ENCODE measurements at regions not wholly inside any gene's neighbourhood (a gene's known extent, or its start where the extent isn't known, plus 50 kb on each side); places are given as distances from the start of the nearest gene placed in this dataset.

DNA sequence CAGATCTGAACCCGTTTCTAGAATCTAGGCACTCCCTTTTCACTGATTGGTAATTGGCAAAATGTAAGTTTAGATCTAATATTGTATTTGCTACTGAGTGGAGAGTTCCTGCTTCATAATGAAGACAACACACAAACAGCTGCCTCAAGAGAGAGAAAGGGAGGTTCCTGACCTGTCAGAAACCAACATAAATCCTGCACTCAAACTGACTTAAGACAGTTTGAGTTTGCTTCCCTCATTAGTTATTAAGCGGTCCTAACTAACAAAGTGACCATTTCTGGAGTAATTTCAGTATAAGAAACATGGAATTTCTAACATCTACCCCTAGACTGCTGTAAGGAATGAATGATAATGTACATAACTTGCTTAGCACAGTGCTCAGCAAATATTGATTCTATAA lies 191.2 kb downstream of the METTL4 start:
- Histone ChIP-seq H3K9me3 (no peaks in the 10 kb centered on the region), H3K4me3 (ENCODE audit: low read depth, low read length) (no peak overlapping the region), H3K36me3 (ENCODE audit: control insufficient read depth, insufficient read depth, low read length) (no peaks in the 10 kb centered on the region), H3K4me1 (no peaks in the 10 kb centered on the region), H3K27me3 (replicated peaks; ENCODE audit: control insufficient read depth, insufficient read depth, low read length) (no peaks in the 10 kb centered on the region; the same call in 1 of the 2 replicates)
- no peaks in the 10 kb centered on the region for H3K36me3 Mint-ChIP-seq (ENCODE audit: insufficient read depth, unreplicated experiment)
- CTCF ChIA-PET = no interaction called here
- H3K4me3 Mint-ChIP-seq (ENCODE audit: unreplicated experiment) = no peak overlapping the region
- H3K27ac Mint-ChIP-seq (ENCODE audit: unreplicated experiment) = no peak overlapping the region
- H3K27me3 Mint-ChIP-seq (ENCODE audit: insufficient read depth, unreplicated experiment) = no peaks in the 10 kb centered on the region
- no TSS peak for BruUV-seq (replicated peaks)
- H3K4me1 Mint-ChIP-seq (ENCODE audit: low read depth, unreplicated experiment) = no peaks in the 10 kb centered on the region
- H3K9me3 Mint-ChIP-seq (ENCODE audit: unreplicated experiment) = peaks cover under 1% of the 10 kb centered on the region
- DNase-seq = no peak
- POLR2A ChIA-PET = no interaction called here
- intact Hi-C loops (cut with micrococcal nuclease; ENCODE audit: unreplicated experiment) = no loop called here
- TF ChIP-seq, protein P1, sequence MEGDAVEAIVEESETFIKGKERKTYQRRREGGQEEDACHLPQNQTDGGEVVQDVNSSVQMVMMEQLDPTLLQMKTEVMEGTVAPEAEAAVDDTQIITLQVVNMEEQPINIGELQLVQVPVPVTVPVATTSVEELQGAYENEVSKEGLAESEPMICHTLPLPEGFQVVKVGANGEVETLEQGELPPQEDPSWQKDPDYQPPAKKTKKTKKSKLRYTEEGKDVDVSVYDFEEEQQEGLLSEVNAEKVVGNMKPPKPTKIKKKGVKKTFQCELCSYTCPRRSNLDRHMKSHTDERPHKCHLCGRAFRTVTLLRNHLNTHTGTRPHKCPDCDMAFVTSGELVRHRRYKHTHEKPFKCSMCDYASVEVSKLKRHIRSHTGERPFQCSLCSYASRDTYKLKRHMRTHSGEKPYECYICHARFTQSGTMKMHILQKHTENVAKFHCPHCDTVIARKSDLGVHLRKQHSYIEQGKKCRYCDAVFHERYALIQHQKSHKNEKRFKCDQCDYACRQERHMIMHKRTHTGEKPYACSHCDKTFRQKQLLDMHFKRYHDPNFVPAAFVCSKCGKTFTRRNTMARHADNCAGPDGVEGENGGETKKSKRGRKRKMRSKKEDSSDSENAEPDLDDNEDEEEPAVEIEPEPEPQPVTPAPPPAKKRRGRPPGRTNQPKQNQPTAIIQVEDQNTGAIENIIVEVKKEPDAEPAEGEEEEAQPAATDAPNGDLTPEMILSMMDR (IDR thresholded peaks at IDR 0.05; ENCODE audit: insufficient read depth in 1 of 2, low read depth in 1 of 2, low read length in 1 of 2, severe bottlenecking in 1 of 2, unreplicated experiment in 1 of 2) = no peak

DNA sequence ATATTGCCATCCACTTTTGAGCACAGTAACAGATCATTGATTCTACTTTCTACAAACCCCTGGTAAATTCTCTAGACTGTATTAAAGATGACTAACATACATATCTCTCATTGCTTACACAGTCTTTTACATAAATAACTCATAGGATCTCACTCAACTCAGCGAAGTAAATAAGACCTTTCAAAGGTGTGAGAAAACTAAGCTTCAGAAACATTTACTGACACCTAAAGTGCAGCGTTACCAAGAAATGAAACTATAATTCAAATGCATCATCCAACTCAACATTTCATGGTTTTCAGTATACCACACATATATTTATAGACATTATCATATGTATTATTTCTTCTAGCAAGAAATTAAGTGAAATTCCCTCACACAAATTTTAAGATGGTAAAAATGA lies 189.8 kb downstream of the METTL4 start:
- DNase-seq = no peak
- Mint-ChIP-seq H3K4me3 (ENCODE audit: unreplicated experiment) (no peak overlapping the region), H3K27ac (ENCODE audit: unreplicated experiment) (no peak overlapping the region), H3K4me1 (ENCODE audit: low read depth, unreplicated experiment) (no peaks in the 10 kb centered on the region), H3K9me3 (ENCODE audit: unreplicated experiment) (peaks cover 3% of the 10 kb centered on the region), H3K27me3 (ENCODE audit: insufficient read depth, unreplicated experiment) (no peaks in the 10 kb centered on the region), H3K36me3 (ENCODE audit: insufficient read depth, unreplicated experiment) (no peaks in the 10 kb centered on the region)
- BruUV-seq (replicated peaks) = no TSS peak
- CTCF ChIA-PET = no interaction called here
- Histone ChIP-seq H3K4me3 (ENCODE audit: low read depth, low read length) (no peak overlapping the region), H3K27me3 (replicated peaks; ENCODE audit: control insufficient read depth, insufficient read depth, low read length) (no peaks in the 10 kb centered on the region; the same call in 1 of the 2 replicates), H3K9me3 (no peaks in the 10 kb centered on the region), H3K36me3 (ENCODE audit: control insufficient read depth, insufficient read depth, low read length) (no peaks in the 10 kb centered on the region), H3K4me1 (no peaks in the 10 kb centered on the region)
- intact Hi-C loops (cut with micrococcal nuclease; ENCODE audit: unreplicated experiment) = no loop called here
- POLR2A ChIA-PET = no interaction called here
- TF ChIP-seq, protein P1 (IDR thresholded peaks at IDR 0.05; ENCODE audit: insufficient read depth in 1 of 2, low read depth in 1 of 2, low read length in 1 of 2, severe bottlenecking in 1 of 2, unreplicated experiment in 1 of 2) = no peak

DNA sequence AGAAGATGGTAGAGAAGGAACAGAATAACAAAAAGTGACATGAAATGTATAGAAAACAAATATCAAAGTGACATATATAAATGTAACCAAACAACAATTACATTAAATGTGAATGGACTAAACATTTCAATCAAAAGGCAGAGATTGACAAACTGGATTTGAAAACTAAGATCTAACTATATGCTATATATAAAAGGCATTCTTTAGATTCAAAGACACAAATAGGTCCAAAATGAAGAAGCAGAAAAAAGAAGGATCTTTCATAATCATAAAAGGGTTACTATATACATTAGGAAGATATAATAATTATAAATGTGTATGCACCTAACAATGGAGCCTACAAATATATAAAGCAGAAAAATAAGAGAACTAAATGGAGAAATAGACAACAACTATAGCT lies 183.7 kb downstream of the METTL4 start:
- no peak for DNase-seq
- H3K4me3 ChIP-seq (ENCODE audit: low read depth, low read length) = no peak overlapping the region
- no TSS peak for BruUV-seq (replicated peaks)
- no peaks in the 10 kb centered on the region for H3K4me1 ChIP-seq
- no peaks in the 10 kb centered on the region for H3K27me3 Mint-ChIP-seq (ENCODE audit: insufficient read depth, unreplicated experiment)
- H3K36me3 Mint-ChIP-seq (ENCODE audit: insufficient read depth, unreplicated experiment) = no peaks in the 10 kb centered on the region
- intact Hi-C loops (cut with micrococcal nuclease; ENCODE audit: unreplicated experiment) = no loop called here
- H3K9me3 Mint-ChIP-seq (ENCODE audit: unreplicated experiment) = peaks cover 23% of the 10 kb centered on the region
- no peaks in the 10 kb centered on the region for H3K36me3 ChIP-seq (ENCODE audit: control insufficient read depth, insufficient read depth, low read length)
- H3K4me3 Mint-ChIP-seq (ENCODE audit: unreplicated experiment) = no peak overlapping the region
- no peaks in the 10 kb centered on the region for H3K4me1 Mint-ChIP-seq (ENCODE audit: low read depth, unreplicated experiment)
- H3K27ac Mint-ChIP-seq (ENCODE audit: unreplicated experiment) = no peak overlapping the region
- TF ChIP-seq, protein P1 (IDR thresholded peaks at IDR 0.05; ENCODE audit: insufficient read depth in 1 of 2, low read depth in 1 of 2, low read length in 1 of 2, severe bottlenecking in 1 of 2, unreplicated experiment in 1 of 2) = no peak
- CTCF ChIA-PET = no interaction called here
- H3K27me3 ChIP-seq (replicated peaks; ENCODE audit: control insufficient read depth, insufficient read depth, low read length) = no peaks in the 10 kb centered on the region
- POLR2A ChIA-PET = no interaction called here
- peaks cover 8% of the 10 kb centered on the region; the same call in 1 of the 2 replicates for H3K9me3 ChIP-seq

Data from Caco-2 (cell line).